Caki2 (cell line): ENCODE measurements at regions not wholly inside any gene's neighbourhood (a gene's known extent, or its start where the extent isn't known, plus 50 kb on each side); places are given as distances from the start of the nearest gene placed in this dataset.
"Not testable (repeated sequence)": the region's sequence is repeated elsewhere in the genome, so short reads cannot be mapped to it uniquely, and the experiment has no call there.

Experiments
- DNase-seq: peaks from one replicate; pipeline ENCODE4 v3.0.0-alpha.2; 2015; ENCODE audit warnings: low read depth
- in situ Hi-C: cut with HindIII; loops from 2 replicates; pipeline ENCODE4 v1.10.0; 2016; ENCODE audit warnings: low sequenced_read_pairs, low pct_unique_long_range_greater_than_20kb, mixed read lengths

- in situ Hi-C loops = no loop called here
- DNase-seq = no peak
Measured at GRCh38 chr13:62131604-62132003, 716.0 kb upstream of the PCDH20 start.

GRCh38 chr13:62130062-62130970, 714.7 kb upstream of the PCDH20 start:
- DNase-seq = no peak
- in situ Hi-C loops = no loop called here

- in situ Hi-C loops = no loop called here
Measured at GRCh38 chr13:62129000-62129551, 713.4 kb upstream of the PCDH20 start.

DNA sequence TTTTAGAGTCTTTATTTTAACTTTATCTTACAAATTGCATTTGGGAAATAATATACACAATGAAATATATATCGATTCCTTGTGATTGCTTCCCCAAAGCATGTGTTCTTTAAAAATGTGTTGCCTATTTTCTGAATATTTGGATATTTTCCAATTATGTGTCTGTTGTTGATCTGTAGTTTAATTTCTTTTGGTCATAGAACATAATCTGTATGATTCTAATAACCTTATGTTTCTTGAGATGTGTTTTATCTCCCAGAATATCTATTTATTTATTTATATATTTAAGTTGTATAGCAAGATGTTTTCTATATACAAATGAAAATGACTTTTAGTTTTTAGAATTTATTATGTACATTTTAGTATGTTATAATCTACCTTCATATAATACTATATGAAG, 710.8 kb upstream of the PCDH20 start:
- no peak for DNase-seq
- in situ Hi-C loops = no loop called here

More at GRCh38 chr13:62129000-62129551, 713.4 kb upstream of the PCDH20 start:
- DNase-seq = no peak

GRCh38 chr13:62125451-62125850, 709.8 kb upstream of the PCDH20 start:
- in situ Hi-C loops = no loop called here

GRCh38 chr13:62123409-62123808, 707.8 kb upstream of the PCDH20 start:
- in situ Hi-C loops = no loop called here
- DNase-seq = no peak

More at GRCh38 chr13:62125451-62125850, 709.8 kb upstream of the PCDH20 start:
- DNase-seq = no peak

DNA sequence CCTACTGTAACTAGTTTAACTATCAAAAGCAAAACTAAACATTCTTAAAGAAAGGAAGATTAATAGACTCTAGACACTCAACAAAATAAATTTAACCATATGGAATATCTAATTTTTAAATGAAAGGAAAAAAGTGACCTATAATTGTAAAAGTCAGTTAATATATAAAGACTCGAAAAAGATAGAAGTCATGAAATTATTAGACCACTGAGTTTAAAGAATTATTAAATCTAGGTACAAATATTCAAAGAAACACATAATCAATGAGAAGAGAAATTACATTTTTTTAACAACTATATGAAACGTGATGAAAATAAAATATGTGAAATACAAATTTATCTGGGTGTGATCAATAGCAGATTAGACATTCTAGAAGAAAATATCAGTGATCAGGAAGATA, 706.8 kb upstream of the PCDH20 start:
- DNase-seq = no peak
- in situ Hi-C loops = no loop called here

DNA sequence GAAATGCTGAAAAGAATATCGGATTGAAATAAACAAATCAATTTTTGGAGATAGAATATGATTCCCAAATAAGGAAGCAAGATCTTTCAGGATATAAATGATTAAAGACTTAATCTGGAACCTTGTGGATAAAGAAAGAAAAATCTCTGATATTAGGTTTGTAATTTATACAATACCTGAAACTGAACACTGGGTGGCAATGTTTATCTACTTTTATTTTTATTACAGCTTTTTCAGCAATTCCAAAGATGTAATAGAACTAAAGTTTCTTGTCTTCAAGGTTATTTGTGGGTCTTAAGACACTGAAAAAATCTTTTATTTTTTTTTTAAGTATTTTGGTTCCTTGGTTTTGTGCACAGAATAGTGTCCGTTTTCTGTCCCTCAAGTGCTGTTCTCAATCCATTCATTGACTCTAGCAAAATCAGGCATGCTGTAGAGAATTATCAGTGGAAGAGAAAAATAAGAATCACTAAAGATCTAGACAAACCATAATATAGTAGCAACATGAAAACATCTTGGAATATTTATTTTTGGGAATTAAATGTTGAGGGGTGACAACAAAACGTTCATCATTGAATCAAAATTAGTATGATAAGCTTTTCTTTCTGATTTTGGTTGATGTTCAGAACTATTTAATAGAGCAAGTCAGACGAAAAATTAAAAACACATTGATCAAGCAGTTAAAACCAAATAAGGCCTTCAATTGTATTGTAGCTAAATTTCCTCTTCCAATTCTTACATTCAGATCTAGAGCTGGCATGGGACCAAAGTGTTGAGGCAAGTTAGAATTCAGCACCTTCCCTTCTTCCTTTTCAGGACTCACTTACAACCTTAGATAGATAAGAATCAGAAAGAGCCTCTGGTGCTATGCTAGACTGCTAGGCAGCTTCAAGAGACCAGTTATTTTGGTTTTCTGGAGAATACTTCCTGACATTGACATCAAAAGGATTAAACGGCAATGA, 704.4 kb upstream of the PCDH20 start:
- no peak for DNase-seq
- in situ Hi-C loops = no loop called here

DNA sequence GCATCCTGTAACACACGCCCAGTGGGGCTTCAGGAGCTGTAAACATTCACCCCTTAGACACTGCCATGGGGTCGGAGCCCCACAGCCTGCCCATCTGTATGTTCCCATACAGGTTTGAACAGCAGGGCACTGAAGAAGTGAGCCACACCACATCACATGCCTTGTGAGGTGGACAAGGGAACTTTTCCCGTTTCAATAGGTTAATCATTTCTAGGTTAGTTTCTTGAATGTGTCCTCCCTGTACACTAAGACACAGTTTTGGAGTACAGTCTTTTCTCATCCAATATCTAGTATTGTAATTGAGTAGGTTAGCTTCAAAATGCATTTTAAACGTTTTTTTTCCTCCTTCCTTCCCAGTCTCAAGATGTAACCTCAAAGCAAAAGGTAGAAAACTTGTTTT, 700.2 kb upstream of the PCDH20 start:
- in situ Hi-C loops = no loop called here
- DNase-seq = no peak

GRCh38 chr13:62113179-62113578, 697.5 kb upstream of the PCDH20 start:
- no peak for DNase-seq
- in situ Hi-C loops = no loop called here

DNA sequence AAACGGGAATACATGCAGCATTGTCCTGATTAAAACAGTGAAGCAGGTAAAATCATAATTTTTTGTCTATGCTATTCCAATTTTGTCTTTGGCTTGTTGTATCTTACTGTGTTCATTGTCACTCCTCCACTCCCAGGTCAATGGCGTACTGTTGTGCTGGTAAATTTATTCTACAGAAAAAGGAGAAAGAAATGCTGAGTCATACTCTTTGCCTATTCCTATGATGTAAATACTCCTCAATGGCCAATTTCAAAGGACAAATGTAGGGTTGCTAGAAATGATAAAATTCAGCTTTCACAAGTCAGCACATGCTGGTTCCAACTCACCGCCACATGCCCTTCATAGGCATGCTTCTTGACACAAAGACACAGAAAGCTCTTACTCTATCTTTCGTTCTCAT, 694.4 kb upstream of the PCDH20 start:
- in situ Hi-C loops = no loop called here
- DNase-seq = no peak

DNA sequence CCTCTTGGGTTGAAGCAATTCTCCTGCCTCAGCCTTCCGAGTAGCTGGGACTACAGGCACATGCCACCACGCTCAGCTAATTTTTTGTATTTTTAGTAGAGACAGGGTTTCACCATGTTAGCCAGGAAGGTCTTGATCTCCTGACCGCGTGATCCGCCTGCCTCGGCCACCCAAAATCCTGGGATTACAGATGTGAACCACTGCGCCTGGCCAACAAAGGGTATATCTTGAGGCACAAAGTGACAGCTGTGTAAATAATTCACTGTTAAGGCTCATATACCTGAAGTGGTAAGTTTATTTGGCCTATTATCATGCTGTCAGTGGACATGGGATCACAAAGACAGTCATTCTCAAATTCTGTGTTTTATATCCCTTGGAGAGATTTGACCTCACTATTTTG, 688.5 kb upstream of the PCDH20 start:
- in situ Hi-C loops, DNase-seq: not testable (repeated sequence)

GRCh38 chr13:62096652-62097051, 681.0 kb upstream of the PCDH20 start:
- DNase-seq = no peak
- in situ Hi-C loops = no loop called here

GRCh38 chr13:62094932-62095331, 679.3 kb upstream of the PCDH20 start:
- no peak for DNase-seq
- in situ Hi-C loops = no loop called here

- no peak for DNase-seq
- in situ Hi-C loops = no loop called here
Measured at GRCh38 chr13:62093984-62094780, 678.5 kb upstream of the PCDH20 start.

DNA sequence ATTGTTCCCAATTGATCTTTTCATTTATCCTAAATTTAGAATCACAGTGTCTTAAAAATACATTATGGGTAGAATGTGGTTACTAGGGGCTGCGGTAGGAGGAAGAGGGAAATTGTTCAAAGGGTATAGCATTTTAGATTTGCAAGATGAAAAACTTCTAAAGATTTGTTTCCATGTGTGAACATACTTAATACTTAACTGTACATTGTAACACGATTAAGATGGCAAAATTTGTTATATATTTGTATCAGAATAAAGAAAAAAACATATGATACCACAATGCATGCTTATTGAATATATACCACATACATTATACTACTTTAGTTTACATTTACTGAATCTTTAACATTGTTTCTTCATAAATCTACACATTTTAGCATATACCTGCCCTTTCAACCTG, 677.3 kb upstream of the PCDH20 start:
- DNase-seq = no peak
- in situ Hi-C loops = no loop called here

GRCh38 chr13:62092536-62092935, 676.9 kb upstream of the PCDH20 start:
- no peak for DNase-seq
- in situ Hi-C loops = no loop called here

GRCh38 chr13:62088165-62088564, 672.5 kb upstream of the PCDH20 start:
- in situ Hi-C loops = no loop called here
- no peak for DNase-seq
